GM12878 (cell line): ENCODE measurements at regions not wholly inside any gene's neighbourhood (a gene's known extent, or its start where the extent isn't known, plus 50 kb on each side); places are given as distances from the start of the nearest gene placed in this dataset.

Experiments used
- ATAC-seq: fragments of 200-7000 bp; cut with Tn5 transposase; 3 replicates; pipeline ENCODE4 v1.9.1; 2020; ENCODE audit warnings: mild to moderate bottlenecking, moderate library complexity
- BruUV-seq: library from RNA; stranded (reverse); fragments of 400-500 nt; replicated peaks from 2 replicates; lab custom pipeline; 2021; lab: Mats Ljungman, UMichigan
- CTCF ChIA-PET: fragments of 300-600 bp; sonication (Branson Sonifier 250); formaldehyde crosslinking; extraction: SDS; loops from one replicate; lab custom pipeline; 2021; ENCODE audit warnings: inconsistent platforms; lab: Yijun Ruan, JAX
- POLR2A ChIA-PET: fragments of 350-600 bp; formaldehyde crosslinking; extraction: SDS; loops from one replicate; lab custom pipeline; 2021; ENCODE audit warnings: inconsistent platforms; lab: Charles Lee
- RAD21 ChIA-PET: fragments of 300-600 bp; sonication (Branson Sonifier 250); formaldehyde crosslinking; loops from one replicate; lab custom pipeline; 2023; ENCODE audit warnings: antibody characterized with exemption; ENCODE audit not compliant: unreplicated experiment; lab: Charles Lee
- SMC1A ChIA-PET: fragments of 300-600 bp; sonication (Branson Sonifier 250); formaldehyde crosslinking; loops from one replicate; lab custom pipeline; 2023; ENCODE audit not compliant: unreplicated experiment, uncharacterized antibody; lab: Charles Lee
- DNase-seq: peaks from one replicate; pipeline ENCODE4 v3.0.0-alpha.2; 2011; ENCODE audit warnings: low read depth, low spot score
- FAIRE-seq: peaks from 3 replicates; lab custom pipeline; 2011; peaks lifted over from hg19 to GRCh38; lab: Jason Lieb, UNC
- H2AFZ ChIP-seq: 2 replicates; pipeline ENCODE4 v1.6.0; 2011; ENCODE audit warnings: low read depth, low read length, control low read depth; ENCODE audit not compliant: control insufficient read depth
- H3K27ac ChIP-seq: 2 replicates; pipeline ENCODE4 v1.5.1; 2011; ENCODE audit warnings: control low read depth; ENCODE audit not compliant: control insufficient read depth, insufficient read depth
- H3K27me3 ChIP-seq, 2 experiments: replicated peaks in 1 of 2; 2 replicates each; pipeline versions ENCODE4 v1.6.0 to v1.6.1; 2011; ENCODE audit warnings: low read length in 1 of 2; ENCODE audit not compliant: control insufficient read depth in 2 of 2, insufficient read depth in 2 of 2
- H3K36me3 ChIP-seq, 2 experiments: 2 replicates each; pipeline ENCODE4 v1.5.1; 2011; ENCODE audit warnings: low read length in 1 of 2; ENCODE audit not compliant: control insufficient read depth in 2 of 2, insufficient read depth in 2 of 2
- H3K4me1 ChIP-seq: 2 replicates; pipeline ENCODE4 v1.6.1; 2011; ENCODE audit warnings: mild to moderate bottlenecking, low read length, moderate library complexity, mixed read lengths; ENCODE audit not compliant: control insufficient read depth, insufficient read depth
- H3K4me2 ChIP-seq: 2 replicates; pipeline ENCODE4 v1.6.0; 2011; ENCODE audit warnings: control low read depth; ENCODE audit not compliant: control insufficient read depth, insufficient read depth
- H3K4me3 ChIP-seq: fragments of 200-600 bp; sonication (generic); 2 replicates; pipeline ENCODE4 v1.5.1; 2016
- H3K79me2 ChIP-seq: 2 replicates; pipeline ENCODE4 v1.6.0; 2011; ENCODE audit warnings: low read length; ENCODE audit not compliant: control insufficient read depth, insufficient read depth
- H3K9ac ChIP-seq: 2 replicates; pipeline ENCODE4 v1.8.0; 2011; ENCODE audit warnings: low read length, control low read depth, mixed read lengths; ENCODE audit not compliant: control insufficient read depth, insufficient read depth
- H3K9me3 ChIP-seq: replicated peaks from 3 replicates; pipeline ENCODE4 v1.5.1; 2011; ENCODE audit warnings: mild to moderate bottlenecking, low read length; ENCODE audit not compliant: control insufficient read depth, insufficient read depth
- H4K20me1 ChIP-seq: 2 replicates; pipeline ENCODE4 v1.6.0; 2011; ENCODE audit not compliant: control insufficient read depth, insufficient read depth
- CEBPB ChIP-seq, 2 experiments: fragments of 150-350 bp in 1 of 2; IDR thresholded peaks; 2 replicates each; pipeline ENCODE4 v1.6.1; 2012 to 2014; ENCODE audit warnings: low read depth in 2 of 2, low read length in 2 of 2, borderline replicate concordance in 1 of 2, inconsistent platforms in 1 of 2
- EGR1 ChIP-seq, 2 experiments: IDR thresholded peaks; 1 replicate in 1 of 2; 2 replicates in 1 of 2; pipeline ENCODE4 v1.6.1; 2011 to 2012; ENCODE audit warnings: low read depth in 2 of 2, low read length in 2 of 2, borderline replicate concordance in 1 of 2, mild to moderate bottlenecking in 1 of 2, moderate library complexity in 1 of 2
- FOXK2 ChIP-seq: fragments of 450-650 bp; IDR thresholded peaks from 2 replicates; pipeline ENCODE4 v1.6.1; 2017; ENCODE audit warnings: mild to moderate bottlenecking, moderate library complexity
- GATAD2B ChIP-seq: fragments of 450-650 bp; conservative IDR thresholded peaks from 2 replicates; pipeline ENCODE4 v1.6.1; 2017; ENCODE audit warnings: low read depth, mild to moderate bottlenecking, moderate library complexity
- IRF3 ChIP-seq: fragments of 450-650 bp; IDR thresholded peaks from 2 replicates; pipeline ENCODE4 v1.6.1; 2014; ENCODE audit warnings: mild to moderate bottlenecking
- IRF4 ChIP-seq: IDR thresholded peaks from 2 replicates; pipeline ENCODE4 v1.6.1; 2011; ENCODE audit warnings: low read depth, low read length
- KLF5 ChIP-seq: fragments of 450-650 bp; IDR thresholded peaks from 2 replicates; pipeline ENCODE4 v1.6.1; 2014; ENCODE audit warnings: mild to moderate bottlenecking; ENCODE audit not compliant: partially characterized antibody
- MEF2A ChIP-seq: IDR thresholded peaks from 2 replicates; pipeline ENCODE4 v1.6.1; 2011; ENCODE audit warnings: low read depth, mild to moderate bottlenecking, low read length, moderate library complexity; ENCODE audit not compliant: insufficient read depth
- MTA2 ChIP-seq: fragments of 450-650 bp; IDR thresholded peaks from 2 replicates; pipeline ENCODE4 v1.6.1; 2016; ENCODE audit warnings: low read depth, mild to moderate bottlenecking, moderate library complexity
- PAX5 ChIP-seq: IDR thresholded peaks from 2 replicates; pipeline ENCODE4 v1.6.1; 2011; ENCODE audit warnings: low read depth, low read length, borderline replicate concordance
- RBBP5 ChIP-seq: fragments of 200-600 bp; sonication (generic); conservative IDR thresholded peaks from 2 replicates; pipeline ENCODE4 v1.6.1; 2016
- SMAD1 ChIP-seq: fragments of 450-650 bp; IDR thresholded peaks from 2 replicates; pipeline ENCODE4 v1.6.1; 2018; ENCODE audit warnings: mild to moderate bottlenecking, low read depth; ENCODE audit not compliant: partially characterized antibody
- STAT1 ChIP-seq: fragments of 450-650 bp; conservative IDR thresholded peaks from 2 replicates; pipeline ENCODE4 v1.6.1; 2014; ENCODE audit warnings: antibody characterized with exemption, mild to moderate bottlenecking
- USF1 ChIP-seq: IDR thresholded peaks from 2 replicates; pipeline ENCODE4 v1.6.1; 2011; ENCODE audit warnings: borderline replicate concordance, low read depth, mild to moderate bottlenecking, moderate library complexity, mixed read lengths, low read length; ENCODE audit not compliant: insufficient read depth; ENCODE audit errors: extremely low read length
- ZNF384 ChIP-seq: IDR thresholded peaks from 2 replicates; pipeline ENCODE4 v1.6.1; 2012; ENCODE audit warnings: low read depth, mild to moderate bottlenecking, low read length, improper control_type of control experiment, borderline replicate concordance
- WGBS: methylation state at CpG from one replicate; pipeline ENCODE4 v1.1.6; 2016; ENCODE audit warnings: low lambda C conversion rate; ENCODE audit not compliant: insufficient replicate concordance, insufficient coverage; ENCODE audit errors: missing lambda C conversion rate; 5-methylcytosine and 5-hydroxymethylcytosine counted together
- in situ Hi-C: fragments of 300-500 bp; cut with MboI; formaldehyde crosslinking; loops from 9 replicates; pipeline ENCODE4 v1.14.3; 2018; ENCODE audit warnings: mixed read lengths
- intact Hi-C: fragments of 100-400 bp; cut with micrococcal nuclease; formaldehyde crosslinking; loops from one replicate; pipeline ENCODE4 v1.14.2; 2022; ENCODE audit not compliant: unreplicated experiment
- TF ChIP-seq, protein P1 (sequence below): fragments of 450-650 bp; IDR thresholded peaks from 2 replicates; pipeline ENCODE4 v1.6.1; 2018; ENCODE audit warnings: borderline replicate concordance, mild to moderate bottlenecking; ENCODE audit not compliant: partially characterized antibody

GRCh38 chr3:106328224-106328623, 459.4 kb upstream of the CBLB start:
- 100% methylated on average over 2 of the region's 2 CpGs for WGBS
- FAIRE-seq (no peak), DNase-seq (no peak), ATAC-seq (no peak)
- Histone ChIP-seq H3K9ac (no peak overlapping the region), H2AFZ (no peak overlapping the region), H3K9me3 (peaks cover 14% of the 10 kb centered on the region), H3K4me2 (no peak overlapping the region), H3K36me3 (no peaks in the 10 kb centered on the region), H3K27me3 (no peaks in the 10 kb centered on the region), H4K20me1 (no peaks in the 10 kb centered on the region), H3K4me1 (peaks cover 15% of the 10 kb centered on the region), H3K79me2 (no peaks in the 10 kb centered on the region), H3K27ac (no peak overlapping the region), H3K4me3 (no peak overlapping the region)
- no peak for TF ChIP-seq STAT1
- TF ChIP-seq IRF3: no peak
- TF ChIP-seq, protein P1, sequence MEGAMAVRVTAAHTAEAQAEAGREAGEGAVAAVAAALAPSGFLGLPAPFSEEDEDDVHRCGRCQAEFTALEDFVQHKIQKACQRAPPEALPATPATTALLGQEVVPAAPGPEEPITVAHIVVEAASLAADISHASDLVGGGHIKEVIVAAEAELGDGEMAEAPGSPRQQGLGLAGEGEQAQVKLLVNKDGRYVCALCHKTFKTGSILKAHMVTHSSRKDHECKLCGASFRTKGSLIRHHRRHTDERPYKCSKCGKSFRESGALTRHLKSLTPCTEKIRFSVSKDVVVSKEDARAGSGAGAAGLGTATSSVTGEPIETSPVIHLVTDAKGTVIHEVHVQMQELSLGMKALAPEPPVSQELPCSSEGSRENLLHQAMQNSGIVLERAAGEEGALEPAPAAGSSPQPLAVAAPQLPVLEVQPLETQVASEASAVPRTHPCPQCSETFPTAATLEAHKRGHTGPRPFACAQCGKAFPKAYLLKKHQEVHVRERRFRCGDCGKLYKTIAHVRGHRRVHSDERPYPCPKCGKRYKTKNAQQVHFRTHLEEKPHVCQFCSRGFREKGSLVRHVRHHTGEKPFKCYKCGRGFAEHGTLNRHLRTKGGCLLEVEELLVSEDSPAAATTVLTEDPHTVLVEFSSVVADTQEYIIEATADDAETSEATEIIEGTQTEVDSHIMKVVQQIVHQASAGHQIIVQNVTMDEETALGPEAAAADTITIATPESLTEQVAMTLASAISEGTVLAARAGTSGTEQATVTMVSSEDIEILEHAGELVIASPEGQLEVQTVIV: no peak
- TF ChIP-seq SMAD1: no peak
- TF ChIP-seq FOXK2: no peak
- TF ChIP-seq ZNF384: no peak
- TF ChIP-seq EGR1 (IDR thresholded peaks at IDR 0.05; ENCODE audit: borderline replicate concordance in 1 of 2, low read depth in 2 of 2, low read length in 2 of 2): no peak
- no peak for TF ChIP-seq MTA2
- no peak for TF ChIP-seq MEF2A
- no peak for TF ChIP-seq RBBP5
- no peak for TF ChIP-seq GATAD2B
- no peak for TF ChIP-seq PAX5
- TF ChIP-seq IRF4: no peak
- no peak for TF ChIP-seq KLF5
- no peak for TF ChIP-seq CEBPB (IDR thresholded peaks at IDR 0.05; ENCODE audit: borderline replicate concordance in 1 of 2, low read depth in 2 of 2, low read length in 2 of 2)
- no peak for TF ChIP-seq USF1
- POLR2A ChIA-PET: no interaction called here
- intact Hi-C loops (no loop called here), in situ Hi-C loops (no loop called here)
- RAD21 ChIA-PET: no interaction called here
- CTCF ChIA-PET: interaction anchor here (1.5 to 2.6 kb wide), 2 partner anchors 13 to 22 kb away, joined by 3 to 9 read pairs; no protein-coding TSS in a partner anchor
- BruUV-seq: no TSS peak
- SMC1A ChIA-PET: no interaction called here
